ENCODE measurements at regions not wholly inside any gene's neighbourhood (a gene's known extent, or its start where the extent isn't known, plus 50 kb on each side); places are given as distances from the start of the nearest gene placed in this dataset.

DNA sequence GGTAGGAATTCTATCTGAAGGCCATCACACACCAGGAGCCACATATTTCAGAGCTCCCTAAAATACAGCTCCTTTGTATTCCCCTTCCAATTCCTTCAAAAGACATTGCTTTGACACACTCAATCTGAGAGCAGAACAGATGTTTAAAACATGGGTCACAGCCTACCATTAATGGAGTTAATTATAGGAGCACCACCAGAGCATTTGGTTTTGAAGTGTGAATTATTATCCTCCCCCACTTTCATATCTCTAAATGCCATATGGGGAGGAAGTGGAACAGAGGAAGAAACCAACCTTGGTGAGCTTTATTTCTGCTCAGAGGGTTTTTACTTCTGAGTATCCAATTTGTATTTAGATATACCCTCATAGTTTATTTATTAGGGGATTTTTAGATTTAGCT is 50.7 kb upstream of the TNFRSF21 start:
- no peak for DNase-seq (ENCODE audit: low spot score)

- DNase-seq (ENCODE audit: low spot score): no peak
Measured at GRCh38 chr6:47362857-47363461, 53.3 kb upstream of the TNFRSF21 start.

DNA sequence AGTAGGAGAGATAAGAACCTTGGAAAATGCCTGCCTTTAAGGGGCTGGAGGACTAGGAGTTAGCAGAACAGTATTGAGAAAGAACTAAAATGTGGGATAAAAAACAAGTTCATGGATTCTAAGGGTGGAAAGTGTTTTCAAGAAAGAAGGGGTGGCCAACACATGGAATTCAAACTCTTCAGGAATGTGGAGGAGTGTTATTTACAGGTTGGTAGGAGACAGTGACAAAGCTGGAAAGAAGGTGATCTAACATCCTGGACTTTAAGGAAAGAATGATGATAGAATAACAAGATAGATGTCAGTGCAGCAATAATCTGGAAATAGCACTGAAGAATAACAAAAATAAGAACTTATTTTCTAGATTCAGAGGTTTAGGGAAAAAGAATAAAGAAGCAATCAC is 54.0 kb upstream of the TNFRSF21 start:
- DNase-seq (ENCODE audit: low spot score): no peak

GRCh38 chr6:47366335-47366890 is 56.7 kb upstream of the TNFRSF21 start:
- DNase-seq (ENCODE audit: low spot score): no peak

DNA sequence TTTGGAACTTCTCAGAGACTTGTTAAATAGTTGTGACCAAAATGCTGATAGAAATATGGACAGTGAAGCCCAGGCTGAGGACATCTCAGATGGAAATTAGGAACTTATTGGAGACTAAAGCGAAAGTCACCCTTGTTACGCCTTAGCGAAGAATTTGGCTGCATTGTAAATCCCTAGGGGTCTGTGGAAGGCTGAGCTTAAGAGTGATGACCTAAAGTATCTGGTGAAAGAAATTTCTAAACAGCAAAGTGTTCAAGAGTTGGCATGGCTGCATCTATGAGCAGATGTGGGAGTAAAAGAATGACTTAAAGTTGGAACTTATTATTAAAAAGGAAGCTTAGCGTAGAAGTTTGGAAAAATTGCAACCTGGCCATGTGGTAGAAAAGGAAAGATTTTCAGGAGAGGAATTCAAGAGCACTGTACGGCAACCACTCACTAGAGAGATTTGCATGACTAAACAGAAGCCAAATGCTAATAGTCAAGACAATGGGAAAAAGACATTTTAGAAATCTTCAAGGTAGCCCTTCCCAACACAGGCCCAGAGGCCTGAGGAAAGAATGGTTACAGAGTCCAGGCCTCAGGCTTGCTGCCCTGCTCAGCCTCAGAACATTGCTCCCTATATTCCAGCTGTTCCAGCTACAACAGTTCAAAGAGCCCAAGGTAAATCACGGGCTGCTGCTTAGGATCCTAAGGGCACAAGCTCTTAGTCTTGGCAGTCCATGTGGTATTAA is 61.6 kb upstream of the TNFRSF21 start:
- DNase-seq (ENCODE audit: low spot score): no peak

DNA sequence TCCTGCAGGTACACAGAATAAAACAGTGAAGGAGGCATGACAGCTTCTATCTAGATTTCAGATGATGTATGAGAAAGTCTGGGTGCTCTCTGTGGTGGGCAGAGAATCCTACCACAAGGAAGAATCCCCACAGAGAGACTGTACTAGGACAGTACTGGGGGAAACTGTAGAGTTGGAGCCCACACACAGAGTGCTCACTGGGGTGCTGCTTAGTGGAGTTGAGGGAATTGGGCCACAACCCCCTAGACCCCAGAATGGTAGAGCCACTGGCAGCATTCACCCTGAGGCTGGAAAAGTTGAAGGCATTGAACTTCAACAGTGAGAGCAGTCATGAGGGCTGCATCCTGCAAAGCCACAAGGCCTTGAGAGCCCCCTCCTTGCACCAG is 62.2 kb upstream of the TNFRSF21 start:
- DNase-seq (ENCODE audit: low spot score): no peak

- no peak for DNase-seq (ENCODE audit: low spot score)
Measured at GRCh38 chr6:47372318-47372717, 62.6 kb upstream of the TNFRSF21 start.

GRCh38 chr6:47375426-47375825 is 65.7 kb upstream of the TNFRSF21 start:
- DNase-seq (ENCODE audit: low spot score): no peak

- no peak for DNase-seq (ENCODE audit: low spot score)
Measured at GRCh38 chr6:47376930-47377329, 67.2 kb upstream of the TNFRSF21 start.

DNA sequence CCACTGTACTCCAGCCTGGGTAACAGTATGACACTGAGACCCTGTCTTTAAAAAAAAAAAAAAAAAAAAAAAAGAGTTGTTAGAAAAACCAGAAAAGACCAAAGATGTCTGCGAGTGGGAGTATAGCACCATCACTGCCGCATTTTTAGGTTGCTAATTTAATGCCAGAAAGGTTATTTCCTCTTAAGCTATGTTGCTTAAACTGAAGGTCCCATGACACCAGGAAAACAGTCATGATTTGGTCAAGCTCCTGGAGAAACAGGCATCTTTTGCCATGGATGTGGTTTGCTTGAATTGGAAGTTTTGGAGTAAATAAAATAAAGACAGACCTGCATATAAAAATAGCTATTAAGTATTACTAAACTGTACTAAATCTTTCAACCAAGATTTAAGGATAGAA is 68.3 kb upstream of the TNFRSF21 start:
- no peak for DNase-seq (ENCODE audit: low spot score)

- no peak for DNase-seq (ENCODE audit: low spot score)
Measured at GRCh38 chr6:47379328-47379727, 69.6 kb upstream of the TNFRSF21 start.

GRCh38 chr6:47380251-47380650 is 70.5 kb upstream of the TNFRSF21 start:
- no peak for DNase-seq (ENCODE audit: low spot score)

DNA sequence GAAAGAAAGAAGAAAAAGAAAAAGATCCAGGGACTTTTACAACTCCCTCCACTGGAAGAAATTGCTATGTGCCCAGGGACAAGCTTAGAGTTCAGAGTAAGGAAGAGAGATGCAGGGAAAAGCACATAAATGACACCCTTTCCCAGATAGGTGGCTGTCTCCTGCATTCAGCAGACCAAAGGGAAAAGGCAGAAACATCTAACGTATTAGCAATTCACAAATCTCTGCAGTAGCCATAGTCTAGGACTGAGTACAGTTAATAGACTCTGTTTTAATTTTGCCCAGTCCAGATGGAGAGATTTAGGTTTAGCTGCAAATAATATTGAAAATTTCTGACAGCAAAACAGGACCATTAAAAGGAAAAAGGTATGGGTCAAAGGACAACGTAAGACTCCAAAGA is 71.3 kb upstream of the TNFRSF21 start:
- no peak for DNase-seq (ENCODE audit: low spot score)

DNA sequence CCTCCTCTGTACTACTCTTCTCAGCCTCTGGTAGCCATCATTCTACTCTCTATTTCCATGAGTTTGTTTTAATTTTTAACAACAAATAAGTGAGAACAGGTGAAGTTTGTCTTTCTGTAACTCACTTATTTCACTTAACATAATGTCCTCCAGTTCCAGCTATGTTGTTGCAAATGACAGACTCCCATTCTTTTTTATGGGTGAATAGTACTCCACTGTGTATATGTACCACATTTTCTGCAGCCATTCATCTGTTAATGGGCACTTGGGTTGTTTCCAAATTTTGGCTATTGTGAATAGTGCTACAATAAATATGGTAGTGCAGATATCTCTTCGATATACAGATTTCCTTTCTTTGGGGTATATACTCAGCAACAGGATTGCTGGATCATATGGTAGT is 73.7 kb upstream of the TNFRSF21 start:
- no peak for DNase-seq (ENCODE audit: low spot score)

GRCh38 chr6:47391675-47392074 is 82.0 kb upstream of the TNFRSF21 start:
- no peak for DNase-seq (ENCODE audit: low spot score)

DNA sequence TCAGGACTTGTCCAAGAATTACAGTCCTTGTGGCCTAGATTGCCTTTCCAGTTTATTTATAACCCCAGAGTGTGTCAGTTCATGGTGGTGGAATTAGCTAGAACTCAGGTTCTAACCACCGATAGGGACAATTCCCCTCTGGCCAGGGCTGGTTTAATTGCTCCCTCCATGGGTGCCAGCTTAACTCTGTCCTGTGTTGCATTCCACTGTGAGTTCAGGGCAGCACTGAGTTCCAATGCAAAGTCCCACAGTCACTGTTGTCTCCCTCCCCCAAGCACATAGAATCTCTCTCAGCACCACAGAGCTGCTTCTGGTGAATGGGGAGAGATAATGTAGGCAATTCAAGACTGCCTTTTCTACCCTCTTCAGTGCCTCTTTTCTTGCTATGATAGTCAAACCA is 82.5 kb upstream of the TNFRSF21 start:
- DNase-seq (ENCODE audit: low spot score): no peak

DNA sequence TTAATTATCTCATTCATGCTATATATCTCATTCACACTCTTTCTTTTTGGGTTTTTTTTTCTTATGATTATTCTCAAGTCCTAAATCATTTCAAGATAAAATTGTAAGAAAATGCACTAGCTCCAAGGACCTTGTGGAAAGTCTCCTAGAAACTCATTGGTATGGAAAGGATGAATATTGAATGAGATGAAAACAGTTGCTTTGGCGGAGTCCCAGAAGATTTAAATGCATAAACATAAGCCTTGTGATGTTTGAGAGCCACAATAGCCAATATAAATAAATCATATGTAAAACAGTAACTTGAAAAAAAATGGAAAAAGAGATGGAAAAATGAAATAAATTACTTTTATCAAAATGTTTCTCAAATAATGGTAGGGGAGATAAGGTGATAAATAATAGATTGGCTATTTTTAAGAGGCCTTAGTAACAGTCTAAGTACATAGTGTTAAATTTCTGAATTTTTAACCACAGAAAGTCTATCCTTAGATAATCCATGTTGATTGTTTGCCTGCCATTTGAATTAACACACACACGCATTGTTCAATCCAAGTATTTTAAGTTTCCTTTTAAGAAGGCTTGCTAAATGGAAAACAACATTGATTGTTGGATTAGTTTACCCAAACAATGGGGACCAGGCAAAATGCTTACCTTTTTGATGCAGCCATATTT is 81.1 kb upstream of the CD2AP start:
- DNase-seq (ENCODE audit: low spot score): no peak

GRCh38 chr6:47400581-47400980 is 77.0 kb upstream of the CD2AP start:
- no peak for DNase-seq (ENCODE audit: low spot score)

GRCh38 chr6:47402081-47402480 is 75.5 kb upstream of the CD2AP start:
- no peak for DNase-seq (ENCODE audit: low spot score)

GRCh38 chr6:47403056-47403455 is 74.5 kb upstream of the CD2AP start:
- DNase-seq (ENCODE audit: low spot score): no peak

DNA sequence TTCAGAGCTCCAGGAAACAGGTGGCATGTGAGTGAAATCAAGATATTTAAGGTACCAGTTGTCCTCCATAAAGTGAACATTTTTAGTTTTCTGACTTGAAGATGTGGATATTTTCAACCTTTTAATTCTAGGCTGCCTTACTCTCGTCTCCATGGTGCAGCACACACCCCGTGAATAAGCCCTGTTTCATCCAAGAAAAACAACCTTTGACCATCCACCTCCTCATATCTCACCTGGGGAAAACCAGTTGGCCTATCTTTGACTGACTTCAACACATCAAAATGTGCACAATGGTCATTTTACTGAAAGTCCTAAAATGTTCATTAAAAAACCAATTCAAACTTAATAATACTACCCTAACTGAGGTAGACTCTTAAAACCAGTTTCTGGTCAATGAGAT is 73.8 kb upstream of the CD2AP start:
- DNase-seq (ENCODE audit: low spot score): no peak

DNA sequence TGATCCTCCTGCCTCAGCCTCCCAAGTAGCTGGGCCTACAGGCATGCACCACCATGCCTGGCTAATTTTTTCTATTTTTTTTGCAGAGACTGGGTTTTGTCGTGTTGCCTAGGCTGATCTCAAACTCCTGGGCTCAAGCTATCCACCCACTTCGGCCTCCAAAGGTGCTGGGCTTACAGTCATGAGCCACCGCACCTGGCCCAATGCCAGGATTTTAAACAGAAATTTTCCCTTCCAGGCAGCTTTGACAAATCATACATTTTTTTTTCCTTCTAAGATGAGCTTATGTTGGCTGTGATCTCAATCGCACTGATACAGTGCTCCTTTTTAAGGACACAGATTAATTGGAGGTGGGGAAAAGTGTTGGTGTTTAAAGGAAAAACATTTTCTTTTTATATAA is 73.2 kb upstream of the CD2AP start:
- DNase-seq (ENCODE audit: low spot score): no peak

- DNase-seq (ENCODE audit: low spot score): no peak
Measured at GRCh38 chr6:47405273-47405672, 72.3 kb upstream of the CD2AP start.

Data from A172 (cell line).